PFSK-1 (cell line): ENCODE measurements at regions not wholly inside any gene's neighbourhood (a gene's known extent, or its start where the extent isn't known, plus 50 kb on each side); places are given as distances from the start of the nearest gene placed in this dataset.

ENCODE experiments used
- FOXP2 ChIP-seq: optimal IDR thresholded peaks from 2 replicates; pipeline ENCODE3; 2011; ENCODE audit warnings: borderline replicate concordance, control low read depth, inconsistent platforms; ENCODE audit not compliant: insufficient read depth; ENCODE audit errors: extremely low read length, extremely low read depth
- REST ChIP-seq, 2 experiments: IDR thresholded peaks; 2 replicates each; pipeline versions ENCODE4 v1.6.1 to v1.8.0; 2011 to 2012; ENCODE audit warnings: low read depth in 2 of 2, low read length in 2 of 2, control low read depth in 1 of 2, inconsistent platforms in 1 of 2, mild to moderate bottlenecking in 1 of 2, moderate library complexity in 1 of 2; ENCODE audit not compliant: insufficient read depth in 1 of 2
- SIN3A ChIP-seq: IDR thresholded peaks from 2 replicates; pipeline ENCODE4 v1.6.1; 2012; ENCODE audit warnings: mild to moderate bottlenecking, low read length, moderate library complexity, borderline replicate concordance; ENCODE audit not compliant: insufficient read depth

DNA sequence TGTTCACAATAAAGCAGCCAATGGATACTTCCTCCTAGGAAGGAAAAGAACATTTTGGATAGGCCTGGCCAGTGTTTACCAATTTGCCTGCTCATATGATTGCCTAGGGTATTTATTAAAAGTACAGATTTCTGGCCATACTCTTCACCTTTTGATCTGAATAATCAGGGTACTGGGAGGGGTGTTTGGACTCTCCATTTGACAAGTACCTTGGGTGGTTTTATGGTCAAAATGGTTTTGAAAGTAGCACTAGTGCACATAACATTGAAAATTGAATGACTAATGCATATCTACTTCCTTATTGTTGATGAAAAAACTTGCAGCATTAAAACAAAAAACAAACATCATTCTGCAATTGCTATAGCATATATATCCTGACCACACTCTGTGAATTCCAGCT lies 333.3 kb upstream of the CDH2 start:
- TF ChIP-seq SIN3A (no peak), FOXP2 (no peak), REST (IDR thresholded peaks at IDR 0.05; ENCODE audit: insufficient read depth in 1 of 2, low read depth in 2 of 2, low read length in 2 of 2) (no peak)
